ENCODE measurements at regions not wholly inside any gene's neighbourhood (a gene's known extent, or its start where the extent isn't known, plus 50 kb on each side); places are given as distances from the start of the nearest gene placed in this dataset.

- no peaks in the 10 kb centered on the region for H3K9me3 ChIP-seq (ENCODE audit: control insufficient read depth, low read depth, low read length)
- H2BK120ac ChIP-seq (ENCODE audit: low read depth, low read length, poor library complexity, severe bottlenecking): no peak overlapping the region
- no peak overlapping the region for H2BK12ac ChIP-seq (ENCODE audit: insufficient read length, low read depth, low read length)
- H2AFZ ChIP-seq (ENCODE audit: low read length): no peak overlapping the region
- H2BK15ac ChIP-seq (ENCODE audit: low read depth, low read length): no peak overlapping the region
- Mint-ChIP-seq H3K4me1 (peaks cover 18 to 29% of the 10 kb centered on the region in 2 experiments), H3K9me3 (no peaks in the 10 kb centered on the region), H3K4me3 (no peak overlapping the region), H3K27ac (no peak overlapping the region), H3K27me3 (ENCODE audit: low read depth) (peaks cover 3% of the 10 kb centered on the region), H3K36me3 (ENCODE audit: insufficient read depth in 1 of 3, low read depth in 3 of 3) (no peaks in the 10 kb centered on the region)
- H3T11ph ChIP-seq (ENCODE audit: low read length): no peak overlapping the region
- no peak overlapping the region for H3K14ac ChIP-seq (ENCODE audit: insufficient read depth, low read length)
- no peaks in the 10 kb centered on the region for H3K27me3 ChIP-seq (ENCODE audit: insufficient read depth, low read length)
- no peak overlapping the region for H4K91ac ChIP-seq (ENCODE audit: insufficient read length, low read depth, low read length)
- no peak overlapping the region for H3K27ac ChIP-seq (ENCODE audit: insufficient read length, low read depth, low read length)
- H3K4me2 ChIP-seq (ENCODE audit: insufficient read depth, insufficient read length, low read length): no peak overlapping the region
- H4K20me1 ChIP-seq (ENCODE audit: control insufficient read depth, insufficient read depth, insufficient read length): no peaks in the 10 kb centered on the region
- H4K5ac ChIP-seq (ENCODE audit: insufficient read length, low read depth, low read length): no peak overlapping the region
- peaks cover 5% of the 10 kb centered on the region; the same call in 1 of the 2 replicates for H3K4me1 ChIP-seq (ENCODE audit: insufficient read depth, low read length)
- H3K56ac ChIP-seq (ENCODE audit: insufficient read length, low read depth, low read length): no peak overlapping the region
- no peak for DNase-seq
- no peaks in the 10 kb centered on the region for H3K79me2 ChIP-seq (ENCODE audit: insufficient read depth, low read length)
- H2AK5ac ChIP-seq (ENCODE audit: insufficient read length, low read length): no peak overlapping the region
- no peak overlapping the region for H4K8ac ChIP-seq (replicated peaks; ENCODE audit: insufficient read length, low read depth, low read length)
- no peak overlapping the region for H3K23ac ChIP-seq (ENCODE audit: insufficient read length, low read depth, low read length)
- H3K9ac ChIP-seq (ENCODE audit: extremely low read depth, insufficient read length, low read length): no peak overlapping the region
- no peaks in the 10 kb centered on the region for H3K23me2 ChIP-seq (ENCODE audit: insufficient read length, low read depth, low read length, poor library complexity, severe bottlenecking)
- no peaks in the 10 kb centered on the region for H3K79me1 ChIP-seq (ENCODE audit: insufficient read depth, low read depth, low read length, poor library complexity, severe bottlenecking)
- TF ChIP-seq CTCF (conservative IDR thresholded peaks at IDR 0.05): no peak
- no peak overlapping the region for H2BK5ac ChIP-seq (ENCODE audit: insufficient read length, low read length)
- H2BK20ac ChIP-seq (ENCODE audit: low read depth, low read length, poor library complexity, severe bottlenecking): no peak overlapping the region
- no peak overlapping the region for H3K18ac ChIP-seq (ENCODE audit: insufficient read length, low read depth, low read length)
- no peak overlapping the region for H3K4ac ChIP-seq (ENCODE audit: low read depth, low read length)
- WGBS (ENCODE audit: extremely low coverage, insufficient read length, low lambda C conversion rate): no CpG with 5 or more reads among the region's 2 CpGs
Observed at GRCh38 chr6:15874326-15874725, 211.5 kb upstream of the DTNBP1 start.
